ENCODE measurements at regions not wholly inside any gene's neighbourhood (a gene's known extent, or its start where the extent isn't known, plus 50 kb on each side); places are given as distances from the start of the nearest gene placed in this dataset.

DNA sequence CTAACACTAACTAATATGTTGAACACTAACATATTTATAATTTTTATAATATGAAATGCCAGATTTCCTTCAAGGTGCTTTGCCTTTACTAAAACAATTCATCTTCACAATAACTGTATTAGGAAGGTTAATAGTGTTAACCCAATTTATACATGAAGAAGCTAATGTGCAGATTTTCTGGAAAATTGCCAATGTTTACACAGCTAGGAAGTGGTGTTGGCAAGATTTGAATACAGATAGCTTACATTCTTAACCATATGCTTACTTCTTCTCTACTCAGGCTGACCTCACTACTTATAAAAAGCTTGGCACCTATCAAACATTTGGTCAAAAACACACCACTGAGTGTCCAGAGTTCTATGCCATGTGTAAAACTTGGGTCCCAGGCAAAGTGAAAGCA is 445.4 kb upstream of the ITGA1 start:
- H3K4me3 ChIP-seq (ENCODE audit: low read length): no peak overlapping the region
- DNase-seq (ENCODE audit: low read depth): no peak
- TF ChIP-seq, protein P1, sequence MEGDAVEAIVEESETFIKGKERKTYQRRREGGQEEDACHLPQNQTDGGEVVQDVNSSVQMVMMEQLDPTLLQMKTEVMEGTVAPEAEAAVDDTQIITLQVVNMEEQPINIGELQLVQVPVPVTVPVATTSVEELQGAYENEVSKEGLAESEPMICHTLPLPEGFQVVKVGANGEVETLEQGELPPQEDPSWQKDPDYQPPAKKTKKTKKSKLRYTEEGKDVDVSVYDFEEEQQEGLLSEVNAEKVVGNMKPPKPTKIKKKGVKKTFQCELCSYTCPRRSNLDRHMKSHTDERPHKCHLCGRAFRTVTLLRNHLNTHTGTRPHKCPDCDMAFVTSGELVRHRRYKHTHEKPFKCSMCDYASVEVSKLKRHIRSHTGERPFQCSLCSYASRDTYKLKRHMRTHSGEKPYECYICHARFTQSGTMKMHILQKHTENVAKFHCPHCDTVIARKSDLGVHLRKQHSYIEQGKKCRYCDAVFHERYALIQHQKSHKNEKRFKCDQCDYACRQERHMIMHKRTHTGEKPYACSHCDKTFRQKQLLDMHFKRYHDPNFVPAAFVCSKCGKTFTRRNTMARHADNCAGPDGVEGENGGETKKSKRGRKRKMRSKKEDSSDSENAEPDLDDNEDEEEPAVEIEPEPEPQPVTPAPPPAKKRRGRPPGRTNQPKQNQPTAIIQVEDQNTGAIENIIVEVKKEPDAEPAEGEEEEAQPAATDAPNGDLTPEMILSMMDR (conservative IDR thresholded peaks at IDR 0.05; ENCODE audit: low read depth, low read length): no peak

DNA sequence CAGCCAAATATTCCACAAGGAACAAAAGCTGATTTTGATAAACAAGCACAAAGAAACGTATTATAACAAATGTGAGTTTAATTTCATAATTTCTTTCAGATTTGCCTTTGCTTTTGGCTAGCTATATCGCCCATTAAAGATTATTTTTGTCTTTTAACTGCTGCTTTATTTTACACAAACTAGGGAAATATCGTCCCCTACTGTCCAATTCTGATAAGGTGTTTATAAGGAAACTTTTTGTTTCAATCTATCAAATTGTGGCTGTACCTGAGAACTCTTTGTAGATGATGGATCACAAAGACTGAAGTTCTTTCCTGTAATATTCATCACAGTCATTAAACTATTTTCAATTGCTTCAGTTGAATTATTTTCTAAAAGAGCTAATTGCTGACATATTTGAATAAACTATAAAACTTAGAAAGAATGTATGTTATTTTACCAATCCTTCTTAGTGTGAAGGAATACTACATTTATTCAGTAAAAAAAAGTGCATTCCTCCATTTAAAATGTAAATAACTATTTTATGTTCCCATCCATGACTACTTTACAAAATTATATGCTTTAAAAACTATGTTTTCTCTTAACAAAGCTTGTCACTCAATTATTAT is 431.3 kb upstream of the ITGA1 start:
- TF ChIP-seq, protein P1 (conservative IDR thresholded peaks at IDR 0.05; ENCODE audit: low read depth, low read length): peak; percentile 79
- no peak for DNase-seq (ENCODE audit: low read depth)
- no peak overlapping the region for H3K4me3 ChIP-seq (ENCODE audit: low read length)

DNA sequence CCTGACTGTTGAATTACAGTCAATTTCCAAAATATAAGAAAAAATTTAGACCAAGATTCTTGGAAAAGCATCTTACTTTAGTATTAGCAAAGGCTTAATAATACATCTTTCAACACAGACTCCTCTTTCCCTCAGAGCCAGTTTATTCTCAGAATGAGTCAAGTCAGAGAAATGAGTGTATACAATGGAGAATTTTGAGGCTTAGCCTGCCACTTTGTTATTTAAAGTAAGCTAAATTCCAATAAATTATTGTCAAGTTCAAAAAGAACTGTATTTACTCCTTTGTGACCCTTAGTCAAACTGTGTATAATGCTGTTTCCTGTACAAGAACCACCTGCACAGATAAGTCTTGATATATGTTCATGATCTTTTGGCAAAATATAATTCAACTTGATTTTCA is 428.5 kb upstream of the ITGA1 start:
- DNase-seq (ENCODE audit: low read depth): no peak
- no peak overlapping the region for H3K4me3 ChIP-seq (ENCODE audit: low read length)
- TF ChIP-seq, protein P1 (conservative IDR thresholded peaks at IDR 0.05; ENCODE audit: low read depth, low read length): no peak

DNA sequence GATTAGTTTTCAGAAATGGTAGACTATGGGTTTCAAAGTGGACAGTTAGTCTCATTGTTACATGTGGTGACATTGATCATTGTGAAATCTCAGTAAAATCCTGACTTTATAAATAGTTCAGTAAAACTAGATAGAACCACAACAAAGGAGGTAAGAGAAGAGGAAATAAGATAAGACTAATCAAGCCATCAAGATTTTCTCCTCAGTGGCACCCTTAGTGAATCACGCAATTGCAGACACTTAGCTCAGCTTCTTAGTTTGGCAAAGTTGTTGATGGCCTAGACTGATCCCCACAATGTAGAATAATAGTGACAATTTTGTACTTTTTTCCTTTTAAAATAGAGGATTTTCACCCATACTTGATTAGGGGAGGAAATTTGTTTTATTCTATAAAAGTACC is 426.7 kb upstream of the ITGA1 start:
- no peak overlapping the region for H3K4me3 ChIP-seq (ENCODE audit: low read length)
- no peak for DNase-seq (ENCODE audit: low read depth)
- TF ChIP-seq, protein P1 (conservative IDR thresholded peaks at IDR 0.05; ENCODE audit: low read depth, low read length): no peak

DNA sequence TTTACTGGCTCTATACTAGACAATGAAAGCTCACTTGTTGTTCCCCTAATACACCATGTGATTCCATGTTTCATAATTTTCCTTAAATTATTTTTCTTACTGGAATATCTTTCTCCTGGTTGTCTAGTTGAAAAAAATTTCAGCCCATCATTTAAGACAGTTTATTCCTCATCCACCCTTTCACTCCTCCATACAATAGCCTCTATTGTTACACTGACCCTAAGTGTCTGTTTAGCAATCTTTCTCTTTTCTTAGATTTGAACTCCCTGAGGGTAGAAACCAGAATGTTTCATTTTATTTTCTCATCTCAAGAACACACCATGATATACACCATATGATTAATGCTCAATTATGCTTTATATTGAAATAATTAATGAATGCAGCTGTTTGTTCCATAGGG is 413.4 kb upstream of the ITGA1 start:
- TF ChIP-seq, protein P1 (conservative IDR thresholded peaks at IDR 0.05; ENCODE audit: low read depth, low read length): no peak
- no peak for DNase-seq (ENCODE audit: low read depth)
- H3K4me3 ChIP-seq (ENCODE audit: low read length): no peak overlapping the region

DNA sequence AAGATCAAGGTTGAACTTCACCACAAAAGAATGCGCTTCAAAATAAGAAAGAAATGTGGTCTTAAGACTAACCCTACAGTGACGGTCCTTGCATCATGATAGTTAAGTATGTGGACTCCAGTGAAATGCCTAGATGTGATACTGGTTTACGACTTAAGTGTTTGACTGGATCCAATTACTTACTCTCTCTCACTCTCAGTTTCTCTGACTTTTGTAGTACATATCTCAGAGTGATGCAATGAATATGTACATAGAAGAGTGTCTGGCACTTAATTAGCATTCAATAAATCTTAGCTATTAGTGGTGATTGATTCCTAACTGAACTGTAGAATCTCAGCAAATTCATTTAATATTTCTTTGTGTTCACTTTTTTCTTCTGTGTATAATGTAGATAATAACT is 411.7 kb upstream of the ITGA1 start:
- TF ChIP-seq, protein P1 (conservative IDR thresholded peaks at IDR 0.05; ENCODE audit: low read depth, low read length): no peak
- H3K4me3 ChIP-seq (ENCODE audit: low read length): no peak overlapping the region

DNA sequence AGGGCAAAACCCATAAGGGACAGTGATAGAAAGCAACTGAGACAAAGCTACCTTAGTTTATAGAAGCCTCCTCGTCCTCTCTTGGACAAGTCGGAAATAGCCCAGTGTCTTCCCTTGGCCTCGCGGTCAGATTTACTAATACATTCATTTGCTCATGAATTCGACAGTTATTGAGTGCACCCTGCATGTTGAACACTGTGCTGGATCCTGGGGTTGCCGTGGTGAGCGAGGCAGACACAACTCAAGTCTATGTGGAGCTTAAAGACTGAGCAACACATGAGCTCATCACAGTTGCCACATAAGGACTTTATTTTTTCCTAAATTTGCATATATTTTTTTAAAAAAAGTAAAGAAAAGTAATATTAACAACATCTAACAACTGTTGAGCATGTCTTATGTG is 411.1 kb upstream of the ITGA1 start:
- TF ChIP-seq, protein P1 (conservative IDR thresholded peaks at IDR 0.05; ENCODE audit: low read depth, low read length): no peak
- DNase-seq (ENCODE audit: low read depth): no peak
- no peak overlapping the region for H3K4me3 ChIP-seq (ENCODE audit: low read length)

More for the DNA sequence above, 411.7 kb upstream of the ITGA1 start:
- DNase-seq (ENCODE audit: low read depth): no peak
